GM18502 (cell line): ENCODE measurements at regions not wholly inside any gene's neighbourhood (a gene's known extent, or its start where the extent isn't known, plus 50 kb on each side); places are given as distances from the start of the nearest gene placed in this dataset.

Experiments
- ATAC-seq: cut with Tn5 transposase; IDR thresholded peaks from one replicate; pipeline ENCODE4 v1.9.1; 2021; ENCODE audit warnings: mild to moderate bottlenecking; ENCODE audit not compliant: unreplicated experiment, poor library complexity

GRCh38 chr2:173623438-173624319 lies 269.0 kb downstream of the CDCA7 start:
- no peak for ATAC-seq

- no peak for ATAC-seq
These were observed 270.6 kb downstream of the CDCA7 start for GRCh38 chr2:173625315-173625714.

- no peak for ATAC-seq
These were observed 274.4 kb downstream of the CDCA7 start for GRCh38 chr2:173629076-173629475.

- ATAC-seq = no peak
These were observed 275.9 kb downstream of the CDCA7 start for GRCh38 chr2:173630425-173631126.

GRCh38 chr2:173631127-173631460 lies 276.4 kb downstream of the CDCA7 start:
- no peak for ATAC-seq

- no peak for ATAC-seq
These were observed 289.5 kb downstream of the CDCA7 start for GRCh38 chr2:173644146-173644545.

GRCh38 chr2:173647681-173648311 lies 293.1 kb downstream of the CDCA7 start:
- no peak for ATAC-seq

- no peak for ATAC-seq
These were observed 294.1 kb downstream of the CDCA7 start for GRCh38 chr2:173648816-173649215.

- no peak for ATAC-seq
These were observed 295.0 kb downstream of the CDCA7 start for GRCh38 chr2:173649527-173650219.

- ATAC-seq = no peak
These were observed 297.2 kb downstream of the CDCA7 start for GRCh38 chr2:173651891-173652290.

GRCh38 chr2:173652311-173652710 lies 297.6 kb downstream of the CDCA7 start:
- no peak for ATAC-seq

- no peak for ATAC-seq
These were observed 298.2 kb downstream of the CDCA7 start for GRCh38 chr2:173652767-173653431.

GRCh38 chr2:173653432-173653805 lies 298.7 kb downstream of the CDCA7 start:
- no peak for ATAC-seq

- ATAC-seq = no peak
These were observed 299.7 kb downstream of the CDCA7 start for GRCh38 chr2:173654161-173654895.

- no peak for ATAC-seq
These were observed 300.2 kb downstream of the CDCA7 start for GRCh38 chr2:173654896-173655265.

GRCh38 chr2:173656086-173656485 lies 301.4 kb downstream of the CDCA7 start:
- ATAC-seq = no peak

GRCh38 chr2:173657996-173658717 lies 303.5 kb downstream of the CDCA7 start:
- ATAC-seq = no peak

- no peak for ATAC-seq
These were observed 304.3 kb downstream of the CDCA7 start for GRCh38 chr2:173658946-173659371.

GRCh38 chr2:173659509-173659908 lies 304.8 kb downstream of the CDCA7 start:
- ATAC-seq = no peak
